Right atrium auricular region (tissue), 2 donors: ENCODE measurements at regions not wholly inside any gene's neighbourhood (a gene's known extent, or its start where the extent isn't known, plus 50 kb on each side); places are given as distances from the start of the nearest gene placed in this dataset.

Source experiments
- DNase-seq: peaks from one replicate; pipeline ENCODE4 v3.0.0-alpha.2; 2019; ENCODE audit warnings: low spot score
- H3K27ac ChIP-seq, 2 donors: fragments of 200-600 bp; sonication (generic); 1 replicate in 1 of 2; 2 replicates in 1 of 2; pipeline ENCODE4 v1.5.1; 2016 to 2019
- H3K27me3 ChIP-seq, 2 donors: fragments of 200-600 bp; sonication (generic); one replicate each; pipeline versions ENCODE4 v1.5.1 to v1.6.0; 2017 to 2019
- H3K36me3 ChIP-seq: fragments of 200-600 bp; sonication (generic); one replicate; pipeline ENCODE4 v1.5.1; 2016
- H3K4me1 ChIP-seq, 2 donors: fragments of 200-600 bp; sonication (generic); one replicate each; pipeline versions ENCODE4 v1.5.1 to v1.6.0; 2017 to 2019
- H3K4me3 ChIP-seq, 2 donors: fragments of 200-600 bp; sonication (generic); 1 replicate in 1 of 2; 2 replicates in 1 of 2; pipeline ENCODE4 v1.5.1; 2017 to 2019; ENCODE audit warnings: mild to moderate bottlenecking in 1 of 2, moderate library complexity in 1 of 2
- H3K9me3 ChIP-seq, 2 donors: fragments of 200-600 bp; sonication (generic); one replicate each; pipeline ENCODE4 v1.5.1; 2019
- CTCF ChIP-seq, 2 donors: fragments of 200-600 bp; sonication (generic); IDR thresholded peaks; one replicate each; pipeline ENCODE4 v1.5.1; 2019; ENCODE audit warnings: antibody characterized with exemption in 2 of 2

GRCh38 chr7:19465861-19466260, 243.0 kb downstream of the POLR1F start:
- H3K4me1 ChIP-seq, result no peaks in the 10 kb centered on the region
- no peak overlapping the region for H3K4me3 ChIP-seq
- no peaks in the 10 kb centered on the region for H3K9me3 ChIP-seq
- no peaks in the 10 kb centered on the region for H3K27me3 ChIP-seq
- no peak for DNase-seq
- H3K27ac ChIP-seq, result no peak overlapping the region
- TF ChIP-seq CTCF (IDR thresholded peaks at IDR 0.05), result no peak
- no peaks in the 10 kb centered on the region for H3K36me3 ChIP-seq

DNA sequence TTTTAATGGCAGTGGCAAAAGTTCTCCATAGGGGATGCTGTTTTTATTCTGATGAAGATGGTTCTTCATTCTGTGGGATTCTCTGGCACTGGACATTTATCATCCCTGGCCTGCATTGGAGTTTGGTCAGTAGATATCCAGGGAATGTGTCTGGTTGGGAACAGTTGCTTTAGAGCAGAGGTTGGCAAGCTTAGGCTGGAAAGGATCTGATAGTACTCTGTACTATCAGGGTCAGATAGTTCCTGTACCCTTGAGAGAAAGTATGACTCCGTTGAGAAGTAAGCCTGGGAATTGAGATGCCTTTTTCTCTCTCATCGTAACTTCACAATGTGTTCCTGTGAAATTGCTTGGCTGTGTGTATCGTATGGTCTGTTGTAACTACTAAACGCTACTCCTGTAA, 244.1 kb downstream of the POLR1F start:
- no peak for DNase-seq
- H3K36me3 ChIP-seq, result no peaks in the 10 kb centered on the region
- H3K27me3 ChIP-seq, result no peaks in the 10 kb centered on the region
- no peak overlapping the region for H3K27ac ChIP-seq
- H3K9me3 ChIP-seq, result no peaks in the 10 kb centered on the region
- H3K4me1 ChIP-seq, result no peaks in the 10 kb centered on the region
- H3K4me3 ChIP-seq, result no peak overlapping the region
- no peak for TF ChIP-seq CTCF (IDR thresholded peaks at IDR 0.05)

DNA sequence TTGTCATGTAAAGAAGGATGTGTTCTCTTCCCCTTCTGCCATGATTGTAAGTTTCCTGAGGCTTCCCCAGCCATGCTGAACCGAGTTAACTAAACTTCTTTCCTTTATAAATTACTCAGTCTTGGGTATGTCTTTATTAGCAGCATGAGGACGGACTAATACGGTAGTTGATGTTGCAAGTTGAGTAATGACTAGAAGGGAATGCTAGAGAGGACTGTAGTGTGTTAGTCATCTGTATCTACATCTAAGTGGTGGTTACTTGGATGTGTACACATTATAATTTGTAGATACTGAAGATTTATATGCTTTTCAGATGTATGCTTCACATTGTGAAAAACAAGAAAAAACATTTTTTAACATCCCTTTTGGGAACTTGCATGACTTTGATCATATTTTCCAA, 244.6 kb downstream of the POLR1F start:
- Histone ChIP-seq H3K27me3 (no peaks in the 10 kb centered on the region), H3K27ac (no peak overlapping the region), H3K4me1 (no peaks in the 10 kb centered on the region), H3K9me3 (no peaks in the 10 kb centered on the region), H3K36me3 (no peaks in the 10 kb centered on the region), H3K4me3 (no peak overlapping the region)
- DNase-seq, result no peak
- TF ChIP-seq CTCF (IDR thresholded peaks at IDR 0.05), result no peak

DNA sequence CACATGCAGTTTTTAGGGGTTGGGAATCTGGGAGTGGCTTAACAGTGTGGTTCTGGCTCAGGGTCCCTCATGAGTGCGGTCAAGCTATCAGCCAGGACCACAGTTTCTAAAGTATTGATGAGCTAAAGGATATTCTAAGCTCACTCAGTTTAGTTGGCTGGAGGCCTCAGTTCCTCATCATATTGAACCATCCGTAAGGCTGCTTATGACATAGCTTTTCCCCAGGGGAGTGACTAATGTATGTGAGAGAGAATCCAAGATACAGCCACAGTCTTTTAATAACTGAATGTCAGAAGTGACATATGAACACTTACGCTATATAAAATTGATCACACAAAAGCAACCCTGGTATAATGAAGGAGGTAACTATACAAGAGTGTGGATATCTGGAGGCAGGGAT, 245.3 kb downstream of the POLR1F start:
- no peak for TF ChIP-seq CTCF (IDR thresholded peaks at IDR 0.05)
- no peaks in the 10 kb centered on the region for H3K9me3 ChIP-seq
- H3K4me1 ChIP-seq, result no peaks in the 10 kb centered on the region
- no peaks in the 10 kb centered on the region for H3K36me3 ChIP-seq
- H3K27ac ChIP-seq, result no peak overlapping the region
- no peak for DNase-seq
- H3K27me3 ChIP-seq, result no peaks in the 10 kb centered on the region
- H3K4me3 ChIP-seq, result no peak overlapping the region

GRCh38 chr7:19455623-19456022, 253.2 kb downstream of the POLR1F start:
- Histone ChIP-seq H3K9me3 (no peaks in the 10 kb centered on the region), H3K27ac (no peak overlapping the region), H3K4me3 (no peak overlapping the region), H3K36me3 (no peaks in the 10 kb centered on the region), H3K27me3 (no peaks in the 10 kb centered on the region), H3K4me1 (no peaks in the 10 kb centered on the region)
- TF ChIP-seq CTCF (IDR thresholded peaks at IDR 0.05), result no peak
- no peak for DNase-seq

GRCh38 chr7:19448091-19448490, 260.7 kb downstream of the POLR1F start:
- Histone ChIP-seq H3K4me3 (no peak overlapping the region), H3K27me3 (no peaks in the 10 kb centered on the region), H3K4me1 (no peaks in the 10 kb centered on the region), H3K27ac (no peak overlapping the region), H3K36me3 (no peaks in the 10 kb centered on the region), H3K9me3 (no peaks in the 10 kb centered on the region)
- no peak for DNase-seq
- TF ChIP-seq CTCF (IDR thresholded peaks at IDR 0.05), result no peak
